ENCODE measurements at regions not wholly inside any gene's neighbourhood (a gene's known extent, or its start where the extent isn't known, plus 50 kb on each side); places are given as distances from the start of the nearest gene placed in this dataset.

GRCh38 chr13:97548138-97548537 lies 114.2 kb downstream of the RAP2A start:
- Mint-ChIP-seq H3K27me3 (peaks cover 1% of the 10 kb centered on the region), H3K9me3 (no peaks in the 10 kb centered on the region), H3K4me3 (no peak overlapping the region), H3K36me3 (ENCODE audit: low read depth) (no peaks in the 10 kb centered on the region), H3K4me1 (peaks cover 1% of the 10 kb centered on the region), H3K27ac (no peak overlapping the region)
- intact Hi-C loops (cut with micrococcal nuclease), result loop anchor here (10.0 kb wide), 1 partner anchor 113 kb away; the partner anchor contains the start of gene RAP2A
- no peak for ATAC-seq (ENCODE audit: low read depth)
- ChIA-PET POLR2A (no interaction called here), CTCF (no interaction called here)
- DNase-seq, result no peak
- TF ChIP-seq CTCF (IDR thresholded peaks at IDR 0.05), result no peak

GRCh38 chr13:97548711-97549110 lies 114.7 kb downstream of the RAP2A start:
- DNase-seq (no peak), ATAC-seq (ENCODE audit: low read depth) (no peak)
- POLR2A ChIA-PET, result no interaction called here
- Mint-ChIP-seq H3K36me3 (ENCODE audit: low read depth) (no peaks in the 10 kb centered on the region), H3K4me1 (peaks cover 1% of the 10 kb centered on the region), H3K27me3 (no peaks in the 10 kb centered on the region), H3K27ac (no peak overlapping the region), H3K9me3 (no peaks in the 10 kb centered on the region), H3K4me3 (no peak overlapping the region)
- CTCF ChIA-PET, result no interaction called here
- intact Hi-C loops (cut with micrococcal nuclease), result loop anchor here (10.0 kb wide), 1 partner anchor 114 kb away; the partner anchor contains the start of gene RAP2A
- no peak for TF ChIP-seq CTCF (IDR thresholded peaks at IDR 0.05)

- TF ChIP-seq CTCF (IDR thresholded peaks at IDR 0.05), result no peak
- peaks cover 1% of the 10 kb centered on the region for H3K4me1 Mint-ChIP-seq
- no peaks in the 10 kb centered on the region for H3K36me3 Mint-ChIP-seq (ENCODE audit: low read depth)
- CTCF ChIA-PET, result no interaction called here
- H3K9me3 Mint-ChIP-seq, result no peaks in the 10 kb centered on the region
- DNase-seq, result no peak
- no peak overlapping the region for H3K27ac Mint-ChIP-seq
- H3K27me3 Mint-ChIP-seq, result no peaks in the 10 kb centered on the region
- ATAC-seq (ENCODE audit: low read depth), result no peak
- POLR2A ChIA-PET, result no interaction called here
- H3K4me3 Mint-ChIP-seq, result no peak overlapping the region
- intact Hi-C loops (cut with micrococcal nuclease), result loop anchor here (10.0 kb wide), 1 partner anchor 114 kb away; the partner anchor contains the start of gene RAP2A
Observed at GRCh38 chr13:97549201-97549600, 115.2 kb downstream of the RAP2A start.

- ATAC-seq (ENCODE audit: low read depth), result no peak
- Mint-ChIP-seq H3K4me3 (no peak overlapping the region), H3K4me1 (no peaks in the 10 kb centered on the region), H3K27ac (no peak overlapping the region), H3K36me3 (ENCODE audit: low read depth) (no peaks in the 10 kb centered on the region), H3K9me3 (no peaks in the 10 kb centered on the region), H3K27me3 (no peaks in the 10 kb centered on the region)
- ChIA-PET CTCF (interaction anchor here (0.6 kb wide), 1 partner anchor 445 kb away, joined by 3 read pairs; no protein-coding TSS in a partner anchor), POLR2A (no interaction called here)
- no peak for DNase-seq
- no peak for TF ChIP-seq CTCF (IDR thresholded peaks at IDR 0.05)
- intact Hi-C loops (cut with micrococcal nuclease), result no loop called here
Observed at GRCh38 chr13:97554496-97554895, 120.5 kb downstream of the RAP2A start.

GRCh38 chr13:97555034-97555433 lies 121.1 kb downstream of the RAP2A start:
- no peak for ATAC-seq (ENCODE audit: low read depth)
- H3K27me3 Mint-ChIP-seq, result no peaks in the 10 kb centered on the region
- no peak for DNase-seq
- ChIA-PET CTCF (interaction anchor here (0.6 kb wide), 1 partner anchor 445 kb away, joined by 3 read pairs; no protein-coding TSS in a partner anchor), POLR2A (no interaction called here)
- intact Hi-C loops (cut with micrococcal nuclease), result no loop called here
- no peaks in the 10 kb centered on the region for H3K9me3 Mint-ChIP-seq
- TF ChIP-seq CTCF (IDR thresholded peaks at IDR 0.05), result no peak
- H3K27ac Mint-ChIP-seq, result no peak overlapping the region
- H3K4me3 Mint-ChIP-seq, result no peak overlapping the region
- no peaks in the 10 kb centered on the region for H3K36me3 Mint-ChIP-seq (ENCODE audit: low read depth)
- H3K4me1 Mint-ChIP-seq, result no peaks in the 10 kb centered on the region

Measured in activated B cell treated with CpG ODN at 0.5 μM for 24 hours (primary cell).